ENCODE measurements at regions not wholly inside any gene's neighbourhood (a gene's known extent, or its start where the extent isn't known, plus 50 kb on each side); places are given as distances from the start of the nearest gene placed in this dataset.
"Not testable (repeated sequence)": the region's sequence is repeated elsewhere in the genome, so short reads cannot be mapped to it uniquely, and the experiment has no call there.

- DNase-seq (ENCODE audit: low spot score) = no peak
These were observed 237.0 kb downstream of the NFATC2 start for GRCh38 chr20:51305316-51306052.

GRCh38 chr20:51303731-51304670 lies 238.5 kb downstream of the NFATC2 start:
- DNase-seq (ENCODE audit: low spot score) = no peak

- no peak for DNase-seq (ENCODE audit: low spot score)
These were observed 241.5 kb downstream of the NFATC2 start for GRCh38 chr20:51301026-51301425.

GRCh38 chr20:51300104-51300503 lies 242.4 kb downstream of the NFATC2 start:
- no peak for DNase-seq (ENCODE audit: low spot score)

- no peak for DNase-seq (ENCODE audit: low spot score)
These were observed 243.1 kb downstream of the NFATC2 start for GRCh38 chr20:51299413-51299812.

GRCh38 chr20:51298141-51298749 lies 244.3 kb downstream of the NFATC2 start:
- no peak for DNase-seq (ENCODE audit: low spot score)

- no peak for DNase-seq (ENCODE audit: low spot score)
These were observed 254.7 kb downstream of the NFATC2 start for GRCh38 chr20:51287628-51288413.

GRCh38 chr20:51286758-51287157 lies 255.8 kb downstream of the NFATC2 start:
- no peak for DNase-seq (ENCODE audit: low spot score)

- DNase-seq (ENCODE audit: low spot score) = no peak
These were observed 256.8 kb downstream of the NFATC2 start for GRCh38 chr20:51285684-51286083.

- no peak for DNase-seq (ENCODE audit: low spot score)
These were observed 257.6 kb downstream of the NFATC2 start for GRCh38 chr20:51284871-51285270.

- DNase-seq (ENCODE audit: low spot score) = no peak
These were observed 258.3 kb downstream of the NFATC2 start for GRCh38 chr20:51284176-51284575.

GRCh38 chr20:51281521-51281920 lies 258.6 kb upstream of the KCNG1 start:
- DNase-seq (ENCODE audit: low spot score) = no peak

- no peak for DNase-seq (ENCODE audit: low spot score)
These were observed 257.1 kb upstream of the KCNG1 start for GRCh38 chr20:51280047-51280446.

- DNase-seq (ENCODE audit: low spot score) = no peak
These were observed 255.1 kb upstream of the KCNG1 start for GRCh38 chr20:51277961-51278360.

GRCh38 chr20:51276296-51276695 lies 253.4 kb upstream of the KCNG1 start:
- DNase-seq (ENCODE audit: low spot score) = no peak

GRCh38 chr20:51275826-51276225 lies 252.9 kb upstream of the KCNG1 start:
- no peak for DNase-seq (ENCODE audit: low spot score)

GRCh38 chr20:51275181-51275580 lies 252.3 kb upstream of the KCNG1 start:
- no peak for DNase-seq (ENCODE audit: low spot score)

GRCh38 chr20:51272401-51272800 lies 249.5 kb upstream of the KCNG1 start:
- DNase-seq (ENCODE audit: low spot score) = no peak

- no peak for DNase-seq (ENCODE audit: low spot score)
These were observed 249.0 kb upstream of the KCNG1 start for GRCh38 chr20:51271931-51272330.

- DNase-seq (ENCODE audit: low spot score) = not testable (repeated sequence)
These were observed 248.4 kb upstream of the KCNG1 start for GRCh38 chr20:51271289-51271688.

GRCh38 chr20:51269671-51270070 lies 246.8 kb upstream of the KCNG1 start:
- no peak for DNase-seq (ENCODE audit: low spot score)

GRCh38 chr20:51267679-51268078 lies 244.8 kb upstream of the KCNG1 start:
- DNase-seq (ENCODE audit: low spot score) = no peak
